Brain pericyte (primary cell): ENCODE measurements at regions not wholly inside any gene's neighbourhood (a gene's known extent, or its start where the extent isn't known, plus 50 kb on each side); places are given as distances from the start of the nearest gene placed in this dataset.

ENCODE experiments used
- DNase-seq: peaks from one replicate; pipeline ENCODE4 v3.0.0-alpha.2; 2012; ENCODE audit warnings: low read depth, low spot score

DNA sequence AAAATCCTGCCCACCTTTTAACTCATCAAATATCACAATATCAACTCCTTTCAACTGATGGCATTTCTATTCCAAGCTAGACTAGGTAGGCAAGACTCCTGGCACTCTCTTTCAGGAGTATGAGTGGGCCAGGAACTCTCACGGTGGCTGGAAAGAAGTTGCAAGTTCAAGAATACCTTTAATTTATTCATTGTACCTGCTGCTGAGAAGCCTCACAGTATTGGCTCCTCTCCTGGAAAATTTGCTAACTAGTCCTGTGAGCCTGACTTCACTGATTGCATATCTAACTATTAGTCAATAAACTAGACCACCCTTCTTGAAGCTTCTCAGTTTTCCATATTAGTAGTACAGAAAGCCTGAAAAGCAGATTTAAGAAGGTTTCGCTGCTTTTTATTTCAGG, 120.2 kb downstream of the DUSP10 start:
- DNase-seq: no peak

DNA sequence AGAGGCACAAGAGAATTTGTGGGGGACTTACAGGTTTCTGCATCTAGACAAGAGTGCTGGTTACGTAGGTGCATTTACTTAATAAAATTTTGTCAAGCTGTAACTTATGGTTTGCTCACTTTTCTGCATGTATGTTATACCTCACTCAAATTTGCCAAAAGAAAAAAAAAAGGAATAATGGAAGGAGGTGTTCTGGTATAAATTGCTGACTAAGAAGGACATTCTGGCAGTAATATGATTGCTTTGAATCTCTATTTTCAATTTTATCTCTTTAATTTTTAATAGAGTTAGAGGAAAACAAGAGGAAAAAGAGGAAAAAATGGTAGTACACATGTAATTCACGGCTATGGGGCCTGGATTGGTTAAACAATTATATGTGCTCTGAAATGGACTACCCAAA, 119.5 kb downstream of the DUSP10 start:
- no peak for DNase-seq

DNA sequence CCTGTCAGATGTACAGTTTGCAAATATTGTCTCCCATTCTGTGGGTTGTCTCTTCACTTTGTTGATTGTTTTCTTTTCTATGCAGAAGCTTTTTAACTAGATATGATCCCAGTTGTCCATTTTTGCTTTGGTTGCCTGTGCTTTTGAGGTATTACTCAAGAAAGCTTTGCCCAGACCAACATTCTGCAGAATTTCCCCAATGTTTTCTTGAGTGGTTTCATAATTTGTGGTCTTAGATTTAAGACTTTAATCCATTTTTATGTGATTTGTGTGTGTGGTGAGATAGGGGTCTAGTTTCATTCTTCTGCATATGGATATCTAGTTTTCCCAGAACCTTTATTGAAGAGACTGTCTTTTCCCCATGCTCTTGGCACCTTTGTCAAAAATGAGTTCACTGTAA, 116.9 kb downstream of the DUSP10 start:
- no peak for DNase-seq

GRCh38 chr1:221626041-221626440, 115.8 kb downstream of the DUSP10 start:
- no peak for DNase-seq

DNA sequence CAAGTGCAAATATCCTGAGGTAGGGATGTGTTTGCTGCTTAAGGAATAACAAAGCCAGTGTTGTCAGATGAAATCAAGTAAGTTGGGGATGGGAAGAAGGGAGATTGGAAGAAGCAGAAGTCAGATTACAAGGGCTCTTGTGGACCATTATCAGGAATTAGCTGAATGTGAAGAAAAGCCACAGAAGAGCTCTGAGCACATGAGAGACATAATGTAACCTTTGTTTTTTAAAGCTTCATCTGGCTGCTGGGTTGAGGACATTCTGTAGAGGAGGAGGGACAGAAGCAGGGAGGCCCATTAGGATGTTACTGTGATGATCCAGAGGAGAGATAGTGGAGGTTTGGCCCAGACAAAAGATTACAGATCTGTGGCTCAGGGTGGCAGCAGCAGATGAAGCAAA, 111.7 kb downstream of the DUSP10 start:
- no peak for DNase-seq

- DNase-seq: no peak
Measured at GRCh38 chr1:221631556-221631955, 110.3 kb downstream of the DUSP10 start.

- no peak for DNase-seq
Measured at GRCh38 chr1:221632072-221632471, 109.8 kb downstream of the DUSP10 start.

DNA sequence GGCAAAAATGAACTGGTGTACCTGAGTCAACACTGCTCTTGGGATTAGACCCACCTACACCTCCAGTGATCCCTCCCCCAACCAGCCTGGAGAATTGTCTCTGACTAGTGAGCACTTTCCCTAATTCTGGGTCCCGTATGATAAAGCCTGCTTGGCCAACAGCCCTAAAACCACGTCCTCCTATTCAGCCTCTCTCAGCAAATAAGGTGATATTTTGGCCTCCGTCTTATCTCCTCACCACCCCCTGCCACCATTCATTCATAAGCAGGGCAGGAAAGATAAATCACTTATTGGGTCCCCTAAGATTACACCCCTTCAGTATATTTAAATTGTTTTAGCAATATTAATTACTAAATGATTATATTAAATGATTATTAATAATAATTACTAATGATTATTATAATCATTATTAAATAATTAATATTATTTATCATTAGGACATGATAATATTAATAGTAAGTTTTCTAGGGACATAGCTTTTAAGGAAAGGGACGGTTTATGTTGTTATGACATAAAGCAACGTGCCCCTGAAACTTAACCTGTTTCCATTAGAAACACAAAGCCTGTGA, 108.0 kb downstream of the DUSP10 start:
- DNase-seq: no peak

DNA sequence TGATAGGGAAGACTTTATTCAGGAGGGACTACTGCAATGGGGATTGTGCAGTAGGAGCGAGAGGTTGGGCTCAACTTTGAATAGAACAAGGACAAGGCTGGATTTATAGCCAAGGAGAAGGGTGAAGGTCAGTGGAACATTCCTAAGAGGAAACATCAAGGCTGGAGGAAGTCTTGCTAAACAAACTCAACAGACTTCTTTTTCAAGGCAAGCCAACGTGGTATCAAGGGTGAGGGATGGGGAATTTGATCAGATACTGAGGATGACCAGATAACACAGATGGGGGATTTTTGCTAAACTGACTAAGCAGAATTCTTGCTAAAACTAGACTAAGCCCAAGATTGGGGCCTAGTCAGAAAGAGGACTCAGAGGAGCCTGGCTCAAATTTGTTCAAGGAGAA, 107.3 kb downstream of the DUSP10 start:
- no peak for DNase-seq

DNA sequence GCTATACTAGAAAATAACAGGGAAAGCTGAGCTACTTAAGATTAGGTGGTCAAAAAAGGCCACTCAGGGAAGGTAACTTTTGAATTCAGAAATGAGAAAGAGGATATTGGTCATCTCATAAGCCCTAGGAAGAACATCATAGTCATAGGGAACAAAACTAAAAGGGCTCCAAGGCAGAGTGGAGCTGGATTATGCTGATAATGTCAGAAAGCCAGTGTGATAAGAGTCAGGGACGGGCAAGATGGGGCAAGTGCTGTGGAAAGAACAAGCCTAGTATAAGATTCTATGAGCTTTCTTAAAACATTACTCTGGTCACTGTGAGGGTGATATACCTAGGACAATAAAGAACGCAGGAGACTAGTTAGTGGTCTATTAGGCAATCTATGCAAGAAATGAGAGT, 106.6 kb downstream of the DUSP10 start:
- DNase-seq: no peak

GRCh38 chr1:221636096-221636495, 105.8 kb downstream of the DUSP10 start:
- no peak for DNase-seq

DNA sequence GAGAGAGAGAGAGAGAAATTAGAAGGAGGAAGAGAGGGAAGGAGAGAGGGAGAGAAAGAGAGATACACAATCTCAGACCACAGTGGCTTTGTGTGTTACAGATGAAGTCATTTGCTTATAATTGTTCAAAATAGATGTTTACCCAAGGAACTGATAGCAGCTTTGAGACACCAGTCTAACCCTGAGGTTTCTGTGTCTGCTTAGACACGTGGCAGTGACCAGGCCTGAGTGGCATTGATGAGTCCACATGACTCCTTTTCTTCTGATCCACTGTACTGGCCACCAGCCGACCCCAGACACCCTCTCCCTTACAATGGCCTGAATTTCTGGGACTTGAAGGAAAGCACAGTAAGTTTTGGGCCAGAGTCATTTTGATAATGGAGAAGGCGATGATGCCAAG, 104.9 kb downstream of the DUSP10 start:
- no peak for DNase-seq

DNA sequence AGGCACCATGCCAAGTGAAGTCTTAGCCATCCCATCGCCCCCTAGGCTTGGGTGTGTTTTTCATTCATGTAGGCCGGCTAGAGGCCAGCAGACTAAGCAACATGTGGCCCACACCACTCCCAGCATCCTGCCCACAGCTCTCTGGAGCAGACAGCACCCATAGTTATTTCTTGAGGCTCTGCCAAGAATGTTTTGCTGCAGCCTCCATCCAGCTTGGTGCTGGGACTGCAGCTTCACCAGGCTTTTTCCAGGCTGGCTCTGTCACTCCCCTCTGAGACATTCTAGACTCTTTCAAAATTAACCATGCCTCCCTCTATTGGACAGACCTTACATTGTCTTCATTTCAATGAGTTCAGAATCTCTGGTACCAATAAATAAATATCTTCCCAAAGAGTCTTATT, 104.2 kb downstream of the DUSP10 start:
- DNase-seq: no peak

DNA sequence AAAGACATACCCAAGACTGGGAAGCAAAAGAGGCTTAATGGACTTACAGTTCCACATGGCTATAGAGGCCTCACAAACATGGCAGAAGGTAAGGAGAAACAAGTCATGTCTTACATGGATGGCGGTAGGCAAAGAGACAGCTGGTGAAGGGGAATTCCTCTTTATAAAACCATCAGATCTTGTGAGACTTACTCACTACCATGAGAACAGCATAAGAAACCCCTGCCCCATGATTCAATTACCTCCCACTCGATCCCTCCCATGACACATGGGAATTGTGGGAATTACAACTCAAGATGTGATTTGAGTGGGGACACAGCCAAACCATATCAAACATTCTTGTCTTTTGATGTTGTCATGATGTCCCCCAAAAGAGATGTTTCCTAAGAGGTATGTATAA, 103.3 kb downstream of the DUSP10 start:
- no peak for DNase-seq

DNA sequence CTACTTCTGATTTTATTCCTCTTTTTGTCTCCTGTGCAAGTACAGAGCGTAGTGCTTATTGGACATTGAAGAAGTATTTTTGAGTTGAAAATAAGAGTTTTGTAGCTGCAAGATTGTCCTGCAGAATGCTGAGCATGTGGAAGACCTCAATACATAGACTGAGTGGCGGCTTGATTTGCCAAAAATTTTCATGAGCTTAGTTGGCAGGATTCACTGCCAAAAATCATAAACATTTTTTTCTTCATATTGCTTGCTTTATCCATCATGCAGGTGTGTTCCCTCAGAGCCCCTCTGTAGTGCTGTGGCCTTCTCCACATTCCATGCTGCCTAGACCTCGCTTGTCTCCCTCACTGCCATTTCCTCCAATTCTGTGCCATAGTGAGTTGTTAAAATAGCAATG, 100.1 kb downstream of the DUSP10 start:
- no peak for DNase-seq

DNA sequence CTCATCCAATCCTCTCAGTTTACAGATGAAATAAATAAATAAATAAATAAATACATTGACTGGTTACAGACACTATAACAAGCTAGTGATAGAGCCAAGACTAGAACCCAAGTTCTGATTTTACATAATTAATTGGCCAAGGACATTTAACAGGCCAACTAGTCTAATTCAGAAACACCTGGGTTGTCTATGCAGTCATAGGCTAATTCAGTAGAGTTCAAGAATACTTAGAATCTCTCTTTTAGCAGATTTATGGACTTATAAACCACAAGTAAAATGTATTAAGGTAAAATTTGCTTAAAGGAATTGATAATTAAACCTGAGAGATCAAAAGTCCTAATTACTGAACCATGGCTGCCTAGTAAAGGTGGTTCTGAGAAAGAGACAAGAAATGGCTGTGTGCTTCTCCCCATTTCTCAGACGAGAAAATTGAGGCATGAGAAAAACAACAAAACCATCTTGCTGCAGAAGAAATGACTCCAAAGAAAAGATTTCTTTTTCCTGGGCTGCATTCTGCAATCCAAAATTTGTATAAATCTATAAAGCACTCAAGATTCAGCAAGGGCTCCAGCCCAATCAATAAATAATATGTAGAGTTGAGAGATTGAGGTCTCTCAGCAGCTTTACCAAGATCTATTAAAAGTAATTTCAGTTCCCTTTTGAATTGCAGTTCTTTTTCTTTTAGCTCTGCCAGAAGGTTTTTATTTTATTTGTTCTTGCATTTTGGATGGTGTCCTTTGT, 98.3 kb downstream of the DUSP10 start:
- no peak for DNase-seq

GRCh38 chr1:221644145-221644448, 97.8 kb downstream of the DUSP10 start:
- no peak for DNase-seq

- no peak for DNase-seq
Measured at GRCh38 chr1:221644663-221645258, 97.1 kb downstream of the DUSP10 start.

- DNase-seq: no peak
Measured at GRCh38 chr1:221648201-221648600, 93.7 kb downstream of the DUSP10 start.
